OCI-LY3 (cell line): ENCODE measurements at regions not wholly inside any gene's neighbourhood (a gene's known extent, or its start where the extent isn't known, plus 50 kb on each side); places are given as distances from the start of the nearest gene placed in this dataset.

ENCODE experiments used
- CTCF ChIP-seq: fragments of 200-600, 300-600 bp; sonication (generic); IDR thresholded peaks from 2 replicates; pipeline ENCODE4 v1.5.1; 2014; ENCODE audit warnings: antibody characterized with exemption, low read length, low read depth
- EZH2phosphoT487 ChIP-seq: fragments of 200-600 bp; shearing (Covaris generic); IDR thresholded peaks from 2 replicates; pipeline ENCODE4 v1.6.1; 2018; ENCODE audit warnings: antibody characterized with exemption, mixed run types, low read depth

GRCh38 chr6:25017932-25018567, 82.3 kb upstream of the RIPOR2 start:
- TF ChIP-seq CTCF (peak; percentile 58), EZH2phosphoT487 (no peak)
